NCI-H1105 (cell line): ENCODE measurements at regions not wholly inside any gene's neighbourhood (a gene's known extent, or its start where the extent isn't known, plus 50 kb on each side); places are given as distances from the start of the nearest gene placed in this dataset.

Experiments
- DNase-seq: peaks from one replicate; lab custom pipeline; 2025; lab: John Stamatoyannopoulos, UW

GRCh38 chr3:180284331-180285110 lies 247.8 kb upstream of the PEX5L start:
- DNase-seq: no peak

GRCh38 chr3:180287703-180288102 lies 251.0 kb upstream of the PEX5L start:
- no peak for DNase-seq

GRCh38 chr3:180288816-180289215 lies 252.1 kb upstream of the PEX5L start:
- DNase-seq: no peak

- DNase-seq: no peak
These were observed 253.6 kb upstream of the PEX5L start for GRCh38 chr3:180290300-180290699.

- DNase-seq: no peak
These were observed 257.7 kb upstream of the PEX5L start for GRCh38 chr3:180294282-180295027.

GRCh38 chr3:180295811-180296210 lies 259.1 kb upstream of the PEX5L start:
- no peak for DNase-seq

GRCh38 chr3:180296971-180297370 lies 260.2 kb upstream of the PEX5L start:
- no peak for DNase-seq

- DNase-seq: no peak
These were observed 269.4 kb upstream of the PEX5L start for GRCh38 chr3:180306155-180306554.

- no peak for DNase-seq
These were observed 270.0 kb upstream of the PEX5L start for GRCh38 chr3:180306691-180307090.

GRCh38 chr3:180311242-180311641 lies 274.5 kb upstream of the PEX5L start:
- no peak for DNase-seq

GRCh38 chr3:180316321-180316720 lies 279.6 kb upstream of the PEX5L start:
- no peak for DNase-seq

- DNase-seq: no peak
These were observed 282.5 kb upstream of the TTC14 start for GRCh38 chr3:180319461-180319860.

GRCh38 chr3:180320631-180321030 lies 281.3 kb upstream of the TTC14 start:
- no peak for DNase-seq

- DNase-seq: no peak
These were observed 280.4 kb upstream of the TTC14 start for GRCh38 chr3:180321534-180321933.

GRCh38 chr3:180322829-180323228 lies 279.1 kb upstream of the TTC14 start:
- no peak for DNase-seq

- DNase-seq: no peak
These were observed 277.2 kb upstream of the TTC14 start for GRCh38 chr3:180324791-180325190.

- DNase-seq: no peak
These were observed 276.4 kb upstream of the TTC14 start for GRCh38 chr3:180325533-180325932.

GRCh38 chr3:180325958-180326357 lies 276.0 kb upstream of the TTC14 start:
- DNase-seq: no peak

- DNase-seq: no peak
These were observed 272.8 kb upstream of the TTC14 start for GRCh38 chr3:180329187-180329586.

- DNase-seq: no peak
These were observed 272.1 kb upstream of the TTC14 start for GRCh38 chr3:180329847-180330246.

GRCh38 chr3:180330440-180330839 lies 271.5 kb upstream of the TTC14 start:
- DNase-seq: no peak

- DNase-seq: no peak
These were observed 269.4 kb upstream of the TTC14 start for GRCh38 chr3:180332608-180333007.

GRCh38 chr3:180335050-180335449 lies 266.9 kb upstream of the TTC14 start:
- DNase-seq: no peak

- no peak for DNase-seq
These were observed 261.6 kb upstream of the TTC14 start for GRCh38 chr3:180340395-180340794.
